Endothelial cell of umbilical vein (primary cell): ENCODE measurements at regions not wholly inside any gene's neighbourhood (a gene's known extent, or its start where the extent isn't known, plus 50 kb on each side); places are given as distances from the start of the nearest gene placed in this dataset.

Source experiments
- BruUV-seq: library from RNA; stranded (reverse); fragments of 400-500 nt; replicated peaks from 2 replicates; lab custom pipeline; 2021; lab: Mats Ljungman, UMichigan
- CTCF ChIA-PET: fragments of 300-600, 350-600 bp; sonication (Branson Sonifier 250); formaldehyde crosslinking; loops from one replicate; lab custom pipeline; 2021; ENCODE audit warnings: antibody characterized with exemption, inconsistent platforms; lab: Charles Lee
- POLR2A ChIA-PET: fragments of 300-600, 350-600 bp; sonication (Branson Sonifier 250); formaldehyde crosslinking; loops from one replicate; lab custom pipeline; 2021; ENCODE audit warnings: antibody characterized with exemption, inconsistent platforms; lab: Charles Lee
- DNase-seq: peaks from one replicate; pipeline ENCODE4 v3.0.0-alpha.2; 2011; ENCODE audit warnings: low read depth, low spot score
- FAIRE-seq: peaks from 2 replicates; lab custom pipeline; 2011; peaks lifted over from hg19 to GRCh38; lab: Jason Lieb, UNC
- H2AFZ ChIP-seq: 2 replicates; pipeline ENCODE4 v1.6.0; 2012; ENCODE audit warnings: low read depth, low read length, control low read depth, inconsistent platforms
- H3K27ac ChIP-seq: 2 replicates; pipeline ENCODE4 v1.5.1; 2011; ENCODE audit warnings: low read depth, mild to moderate bottlenecking, control low read depth, low read length, moderate library complexity; ENCODE audit not compliant: insufficient read depth
- H3K27me3 ChIP-seq, 2 experiments: 2 replicates each; pipeline versions ENCODE4 v1.6.0 to v1.6.1; 2011; ENCODE audit warnings: low read length in 2 of 2, mixed read lengths in 1 of 2; ENCODE audit not compliant: control insufficient read depth in 2 of 2, insufficient read depth in 2 of 2
- H3K36me3 ChIP-seq, 2 experiments: 2 replicates in 1 of 2; 3 replicates in 1 of 2; pipeline ENCODE4 v1.5.1; 2011; ENCODE audit warnings: low read length in 2 of 2, mild to moderate bottlenecking in 1 of 2, moderate library complexity in 1 of 2; ENCODE audit not compliant: control insufficient read depth in 2 of 2, insufficient read depth in 2 of 2; ENCODE audit errors: extremely low read depth in 1 of 2
- H3K4me1 ChIP-seq: 3 replicates; pipeline ENCODE4 v1.5.1; 2011; ENCODE audit warnings: mild to moderate bottlenecking, low read length; ENCODE audit not compliant: control insufficient read depth, insufficient read depth; ENCODE audit errors: extremely low read depth
- H3K4me2 ChIP-seq: 2 replicates; pipeline ENCODE4 v1.6.1; 2011; ENCODE audit warnings: low read length, control low read depth, mixed read lengths; ENCODE audit not compliant: insufficient read depth
- H3K4me3 ChIP-seq, 3 experiments: fragments of 200-600 bp in 1 of 3; sonication (generic), shearing (Covaris generic) in 1 of 3; replicated peaks in 1 of 3; 2 replicates each; pipeline ENCODE4 v1.5.1; 2011 to 2016; ENCODE audit warnings: control low read depth in 3 of 3, low read length in 3 of 3, mild to moderate bottlenecking in 2 of 3, inconsistent platforms in 1 of 3, low read depth in 1 of 3, moderate library complexity in 1 of 3; ENCODE audit not compliant: insufficient read depth in 1 of 3
- H3K79me2 ChIP-seq: 2 replicates; pipeline ENCODE4 v1.6.0; 2012; ENCODE audit warnings: low read length, inconsistent platforms; ENCODE audit not compliant: control insufficient read depth, insufficient read depth
- H3K9ac ChIP-seq: replicated peaks from 2 replicates; pipeline ENCODE3; 2011; ENCODE audit warnings: low read length, control low read depth; ENCODE audit not compliant: insufficient read depth; ENCODE audit errors: extremely low read depth
- H3K9me1 ChIP-seq: replicated peaks from 3 replicates; pipeline ENCODE4 v1.6.0; 2011; ENCODE audit warnings: mild to moderate bottlenecking, low read length; ENCODE audit not compliant: control insufficient read depth, insufficient read depth; ENCODE audit errors: extremely low read depth
- H3K9me3 ChIP-seq: replicated peaks from 2 replicates; pipeline ENCODE4 v1.5.1; 2012; ENCODE audit warnings: low read length, inconsistent platforms; ENCODE audit not compliant: control insufficient read depth, insufficient read depth
- H4K20me1 ChIP-seq: replicated peaks from 2 replicates; pipeline ENCODE3; 2011; ENCODE audit warnings: mild to moderate bottlenecking, low read length; ENCODE audit not compliant: control insufficient read depth, insufficient read depth; ENCODE audit errors: extremely low read depth
- CTCF ChIP-seq, 2 donors: IDR thresholded peaks; 1 replicate in 1 of 2; 2 replicates in 1 of 2; pipeline ENCODE4 v1.5.1; 2011; ENCODE audit warnings: low read length in 2 of 2, mild to moderate bottlenecking in 2 of 2, moderate library complexity in 2 of 2, control low read depth in 1 of 2, inconsistent platforms in 1 of 2, low read depth in 1 of 2; ENCODE audit not compliant: insufficient read depth in 1 of 2; ENCODE audit errors: extremely low read depth in 1 of 2
- EZH2 ChIP-seq: IDR thresholded peaks from 2 replicates; pipeline ENCODE4 v1.6.1; 2012; ENCODE audit warnings: borderline replicate concordance, low read depth, mild to moderate bottlenecking, moderate library complexity, low read length, inconsistent platforms; ENCODE audit not compliant: severe bottlenecking
- FOS ChIP-seq: IDR thresholded peaks from 2 replicates; pipeline ENCODE4 v1.6.1; 2011; ENCODE audit warnings: mild to moderate bottlenecking, low read length, moderate library complexity, borderline replicate concordance; ENCODE audit not compliant: insufficient read depth
- GATA2 ChIP-seq: IDR thresholded peaks from 2 replicates; pipeline ENCODE4 v1.7.0; 2011; ENCODE audit warnings: low read depth, mild to moderate bottlenecking, moderate library complexity, mixed read lengths, low read length; ENCODE audit not compliant: insufficient read length, insufficient read depth
- JUN ChIP-seq: IDR thresholded peaks from 2 replicates; pipeline ENCODE4 v1.6.1; 2011; ENCODE audit warnings: borderline replicate concordance, low read depth; ENCODE audit not compliant: insufficient read length, insufficient read depth
- MAX ChIP-seq: IDR thresholded peaks from 2 replicates; pipeline ENCODE4 v1.6.1; 2011; ENCODE audit not compliant: insufficient read depth, insufficient read length
- MYC ChIP-seq: IDR thresholded peaks from one replicate; pipeline ENCODE4 v1.6.1; 2011; ENCODE audit warnings: mild to moderate bottlenecking, low read depth, low read length
- POLR2A ChIP-seq: IDR thresholded peaks from 2 replicates; pipeline ENCODE4 v1.6.1; 2012; ENCODE audit warnings: low read depth, mild to moderate bottlenecking, control low read depth, low read length
- POLR2AphosphoS5 ChIP-seq: IDR thresholded peaks from 2 replicates; pipeline ENCODE4 v1.6.1; 2012; ENCODE audit warnings: low read depth, mild to moderate bottlenecking, control low read depth, low read length, moderate library complexity; ENCODE audit not compliant: insufficient read depth
- dilution Hi-C: fragments of 300-500 bp; cut with MboI; formaldehyde crosslinking; loops from one replicate; pipeline ENCODE4 v1.15.0; 2019; ENCODE audit warnings: low sequenced_read_pairs; ENCODE audit not compliant: extremely low pct_ligation_motif_present
- intact Hi-C: fragments of 100-400 bp; cut with micrococcal nuclease; formaldehyde crosslinking; loops from one replicate; pipeline ENCODE4 v1.10.0; 2022

GRCh38 chr10:14451341-14451740 lies 120.6 kb upstream of the FRMD4A start:
- H3K9ac ChIP-seq = no peak overlapping the region
- H4K20me1 ChIP-seq = no peaks in the 10 kb centered on the region
- no peaks in the 10 kb centered on the region for H3K9me3 ChIP-seq
- H3K36me3 ChIP-seq = no peaks in the 10 kb centered on the region
- ChIA-PET POLR2A (no interaction called here), CTCF (interaction anchor here (1.3 kb wide), 1 partner anchor 8 kb away, joined by 3 read pairs; no protein-coding TSS in a partner anchor)
- FAIRE-seq (no peak), DNase-seq (no peak)
- peaks cover 0 to 6% of the 10 kb centered on the region in 2 experiments for H3K27me3 ChIP-seq
- no peak overlapping the region for H2AFZ ChIP-seq
- no peak overlapping the region for H3K27ac ChIP-seq
- H3K9me1 ChIP-seq = no peaks in the 10 kb centered on the region
- TF ChIP-seq GATA2 = no peak
- TF ChIP-seq EZH2 = no peak
- TF ChIP-seq POLR2AphosphoS5 = no peak
- TF ChIP-seq MYC = no peak
- TF ChIP-seq CTCF (IDR thresholded peaks at IDR 0.05; ENCODE audit: extremely low read depth in 1 of 2, insufficient read depth in 1 of 2, low read depth in 1 of 2, low read length in 2 of 2) = no peak
- TF ChIP-seq FOS = no peak
- no peak for TF ChIP-seq POLR2A
- no peak for TF ChIP-seq JUN
- no peak for TF ChIP-seq MAX
- intact Hi-C loops (no loop called here), dilution Hi-C loops (no loop called here)
- H3K4me1 ChIP-seq = no peaks in the 10 kb centered on the region
- H3K4me3 ChIP-seq = no peak overlapping the region
- H3K79me2 ChIP-seq = no peaks in the 10 kb centered on the region
- BruUV-seq = no TSS peak
- no peak overlapping the region for H3K4me2 ChIP-seq
